ENCODE measurements at regions not wholly inside any gene's neighbourhood (a gene's known extent, or its start where the extent isn't known, plus 50 kb on each side); places are given as distances from the start of the nearest gene placed in this dataset.
A peak's percentile ranks its signal among the peaks of the same experiment; 100 is the strongest.
"Not testable (repeated sequence)": the region's sequence is repeated elsewhere in the genome, so short reads cannot be mapped to it uniquely, and the experiment has no call there.

DNA sequence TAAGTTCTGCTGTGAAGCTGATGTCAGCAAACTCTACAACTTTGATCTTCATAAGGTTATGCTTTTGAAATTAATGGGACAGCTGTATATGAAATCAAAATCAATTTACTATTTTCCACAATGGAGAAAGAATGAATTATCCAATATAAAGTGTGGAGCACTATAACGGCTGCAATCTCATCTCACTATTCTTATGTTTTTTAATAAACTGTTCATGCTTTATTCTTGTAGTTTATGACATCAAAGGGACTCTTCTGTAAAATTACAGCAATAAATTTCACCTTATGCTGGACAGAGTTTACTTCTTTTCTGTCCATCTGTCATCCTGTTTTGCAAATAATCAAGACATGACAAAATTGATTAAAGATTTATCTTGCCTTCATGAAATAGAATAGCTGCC, 192.5 kb downstream of the TECRL start:
- no peak for DNase-seq

DNA sequence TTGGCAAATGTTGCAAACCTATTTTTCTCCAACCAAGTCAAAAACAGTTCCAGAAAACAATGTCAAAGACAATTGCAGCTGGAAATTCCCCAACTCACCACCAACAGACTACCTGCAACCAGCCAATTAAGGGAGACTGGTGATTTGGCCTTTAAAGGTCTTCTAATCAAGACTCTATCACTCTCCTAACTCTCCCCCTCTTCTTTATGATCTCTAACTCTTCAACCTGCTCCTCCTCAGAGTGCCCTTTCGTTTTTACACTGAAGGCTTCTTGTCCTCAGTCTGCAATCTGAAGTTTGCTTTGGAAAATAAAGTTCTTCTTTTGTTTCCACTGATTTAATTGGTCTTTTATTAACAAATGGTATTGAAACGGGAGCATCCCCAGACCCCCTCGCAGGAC, 203.9 kb downstream of the TECRL start:
- DNase-seq, result no peak

DNA sequence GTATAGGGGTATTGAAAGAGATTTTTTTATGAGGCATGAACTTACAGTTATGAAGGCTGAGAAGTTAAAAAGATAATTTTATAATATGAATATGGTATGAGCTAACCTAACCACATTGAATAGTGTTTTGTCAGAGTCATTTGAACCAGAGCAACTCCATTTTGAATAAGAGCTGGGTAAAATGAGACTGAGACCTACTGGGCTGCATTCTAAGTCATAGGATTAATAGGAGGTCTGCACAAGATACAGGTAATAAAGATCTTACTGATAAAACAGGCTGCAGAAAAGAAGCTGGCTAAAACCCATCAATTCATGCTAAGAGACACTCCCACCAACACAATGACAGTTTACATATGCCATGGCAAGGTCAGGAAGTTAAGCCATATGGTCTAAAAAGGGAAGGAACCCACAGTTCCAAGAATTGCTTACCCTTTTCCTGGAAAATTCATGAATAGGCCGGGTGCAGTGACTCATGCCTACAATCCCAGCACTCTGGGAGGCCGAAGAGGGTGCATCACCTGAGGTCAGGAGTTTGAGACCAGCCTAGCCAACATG, 209.2 kb downstream of the TECRL start:
- peak in 1 of 2 donors; percentile 52 for DNase-seq

- DNase-seq, result no peak
Observed at GRCh38 chr4:64195582-64195981, 213.7 kb downstream of the TECRL start.

DNA sequence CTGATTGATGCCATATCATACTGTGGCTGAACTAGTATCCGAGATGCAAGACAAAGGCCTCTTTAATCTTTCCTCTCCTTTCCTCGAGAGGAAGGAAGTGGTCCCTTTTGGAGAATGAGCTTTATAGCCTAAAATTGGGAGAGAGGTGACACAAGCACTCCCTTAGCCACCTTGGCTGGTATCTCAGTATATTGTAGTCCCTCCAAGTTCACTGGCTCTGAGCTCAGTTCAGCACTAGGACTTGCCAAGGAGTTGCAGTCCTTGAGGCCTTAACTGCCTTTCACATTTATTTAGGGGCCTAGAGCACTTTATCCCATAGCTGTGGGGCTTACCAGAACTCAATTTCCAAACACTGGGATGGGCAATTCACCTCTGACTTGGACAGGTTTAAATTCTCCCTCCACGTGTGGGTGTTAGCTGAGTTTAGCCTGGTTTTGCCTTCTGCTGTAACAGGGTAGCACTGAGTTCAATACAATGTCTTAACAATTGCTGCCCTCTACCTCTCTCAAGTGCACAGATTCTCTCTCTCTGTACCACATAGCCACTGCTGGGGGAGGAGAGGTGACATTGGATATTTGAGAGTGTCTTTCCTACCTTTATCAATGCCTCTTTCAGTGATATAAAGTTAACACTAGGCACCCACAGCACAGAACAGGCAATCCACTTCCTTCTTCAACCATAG, 216.4 kb downstream of the TECRL start:
- no peak for DNase-seq

DNA sequence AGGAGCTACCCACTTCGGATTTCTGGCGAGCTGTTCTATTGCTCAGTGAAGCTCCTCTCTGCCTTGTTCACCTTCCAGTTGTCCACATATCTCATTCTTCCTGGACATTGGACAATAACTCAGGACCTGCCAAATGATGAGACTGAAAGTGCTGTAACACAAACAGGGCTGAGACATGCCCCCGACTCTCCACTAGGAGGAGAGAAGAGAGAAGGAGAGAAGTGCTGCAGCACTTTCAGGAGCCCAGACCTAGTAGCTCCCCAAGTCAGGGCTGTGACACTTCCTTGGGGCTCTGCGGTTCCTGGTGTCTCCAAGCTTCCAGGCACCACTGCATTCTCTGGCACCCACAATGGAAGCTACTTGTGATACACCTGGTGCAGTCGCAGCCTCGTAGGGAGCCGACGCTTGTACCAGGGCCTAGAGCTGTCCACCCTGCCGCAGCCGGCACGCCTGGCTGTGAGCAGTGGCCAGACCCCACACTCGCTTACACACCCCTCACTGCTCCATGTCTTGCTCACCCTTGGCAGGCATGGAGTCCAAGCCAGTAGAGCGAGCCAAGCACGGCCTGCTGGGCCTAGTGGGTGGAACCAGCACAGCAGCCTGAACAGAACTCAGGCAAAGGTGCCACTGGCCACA, 234.9 kb downstream of the TECRL start:
- DNase-seq, result no peak

- DNase-seq, result no peak
Observed at GRCh38 chr4:64166365-64166764, 242.9 kb downstream of the TECRL start.

DNA sequence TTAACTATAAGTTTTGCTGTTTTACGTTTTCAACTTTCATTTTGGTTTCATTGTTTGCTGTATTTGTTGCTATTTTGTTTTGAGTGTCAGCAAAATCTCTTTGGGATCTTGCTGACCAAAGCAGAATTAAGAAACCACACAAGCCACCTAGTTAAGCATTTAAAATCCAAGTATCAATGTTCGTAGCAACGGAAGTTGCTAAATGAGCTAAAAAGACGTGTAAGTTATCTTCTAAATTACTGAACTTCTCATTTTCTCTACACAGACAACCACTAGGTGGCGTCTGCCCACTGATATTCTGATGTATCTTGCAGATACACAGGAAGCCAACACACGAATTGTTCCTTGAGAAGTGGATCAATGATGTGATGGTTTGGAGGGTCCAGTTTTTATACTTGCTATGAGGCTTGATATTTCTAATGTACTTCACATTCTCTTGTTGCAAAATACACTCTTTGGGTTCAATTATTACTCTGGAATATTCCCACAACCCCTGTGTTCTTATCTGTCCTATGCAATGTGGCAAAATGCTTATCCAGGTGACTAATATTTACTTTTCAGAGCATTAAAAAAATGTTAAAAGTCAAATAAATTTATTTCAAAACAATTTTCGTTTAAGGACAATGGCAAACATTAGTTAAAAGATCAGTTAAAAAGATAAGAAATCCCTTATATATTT, 250.5 kb downstream of the TECRL start:
- DNase-seq, result peak in 1 of 2 donors; percentile 51

- DNase-seq, result no peak
Observed at GRCh38 chr4:64157397-64157796, 251.9 kb downstream of the TECRL start.

DNA sequence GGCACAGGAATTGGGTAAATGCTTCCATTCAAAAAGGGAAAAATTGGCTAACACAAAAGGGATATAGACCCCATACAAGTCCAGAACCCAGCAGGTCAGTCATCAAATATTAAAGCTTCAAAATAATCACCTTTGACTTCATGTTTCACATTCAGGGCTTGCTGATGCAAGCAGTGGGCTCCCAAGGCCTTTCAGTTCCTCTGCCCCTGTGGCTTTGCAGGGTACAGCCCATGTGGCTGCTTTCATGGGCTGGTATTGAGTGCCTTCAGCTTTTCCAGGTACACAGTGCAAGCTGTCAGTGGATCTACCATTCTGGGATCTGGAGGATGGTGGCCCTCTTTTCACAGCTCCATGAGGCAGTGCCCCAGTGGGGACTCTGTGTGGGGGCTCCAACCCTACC, 253.0 kb downstream of the TECRL start:
- no peak for DNase-seq

- no peak for DNase-seq
Observed at GRCh38 chr4:64146030-64146429, 263.2 kb downstream of the TECRL start.

DNA sequence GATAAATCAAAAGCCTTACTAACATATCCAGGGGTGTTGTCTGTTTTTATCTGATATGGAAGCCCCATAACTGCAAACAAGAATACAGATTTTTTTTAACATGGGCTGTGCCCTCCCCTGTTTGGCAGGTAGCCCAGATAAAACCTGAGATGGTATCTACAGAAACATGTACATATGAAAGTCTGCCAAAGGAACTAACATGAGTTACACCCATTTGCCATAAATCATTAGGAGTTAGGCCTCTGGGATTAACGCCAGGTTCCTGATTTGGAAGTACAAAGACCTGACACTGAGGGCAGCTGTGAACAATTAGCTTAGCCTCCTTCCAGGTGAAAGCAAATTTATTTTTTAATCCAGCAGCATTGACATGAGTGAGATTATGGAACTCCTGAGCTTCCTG, 264.3 kb downstream of the TECRL start:
- no peak for DNase-seq

GRCh38 chr4:64130907-64131306, 278.3 kb downstream of the TECRL start:
- DNase-seq, result no peak

DNA sequence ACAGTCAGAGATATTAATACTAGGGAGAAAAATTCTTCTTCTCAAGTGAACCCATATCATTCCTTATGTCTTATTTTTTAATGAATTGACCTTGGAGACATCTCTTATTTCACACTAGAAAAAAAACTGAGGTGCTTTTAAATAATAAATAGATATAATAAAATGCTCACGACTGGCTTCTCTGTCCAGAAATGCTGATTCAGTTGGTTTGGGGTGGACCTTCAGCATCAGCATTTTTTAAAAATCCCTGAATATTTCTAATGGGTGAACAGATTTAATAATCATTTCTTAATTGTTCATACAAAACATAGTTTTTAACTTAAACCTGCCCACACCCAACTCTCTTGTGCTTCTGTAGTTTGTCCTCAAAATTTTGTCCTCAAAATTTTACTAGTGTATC, 283.9 kb downstream of the TECRL start:
- DNase-seq, result no peak

GRCh38 chr4:64121803-64122202, 287.4 kb downstream of the TECRL start:
- DNase-seq, result no peak

DNA sequence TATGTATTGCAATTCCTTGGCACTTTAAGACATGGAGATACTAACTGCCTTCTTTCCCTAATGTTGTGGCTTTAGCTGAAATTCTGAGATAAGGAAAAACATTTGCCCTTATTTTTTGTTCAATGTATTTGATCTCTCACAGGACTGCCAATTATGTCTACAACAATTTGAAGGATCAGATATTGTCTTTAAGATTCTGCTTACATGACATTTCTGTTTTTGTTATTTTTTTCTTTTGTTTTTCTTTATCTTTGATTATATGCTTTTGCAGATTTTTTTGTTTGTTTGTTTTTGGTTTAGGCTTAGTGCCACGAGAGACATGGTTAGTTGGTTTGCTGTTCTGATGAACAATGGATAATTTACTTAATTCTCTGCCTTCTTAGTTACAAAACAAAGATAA, 303.3 kb downstream of the TECRL start:
- DNase-seq, result no peak

GRCh38 chr4:64095398-64095797, 313.9 kb downstream of the TECRL start:
- DNase-seq, result no peak

DNA sequence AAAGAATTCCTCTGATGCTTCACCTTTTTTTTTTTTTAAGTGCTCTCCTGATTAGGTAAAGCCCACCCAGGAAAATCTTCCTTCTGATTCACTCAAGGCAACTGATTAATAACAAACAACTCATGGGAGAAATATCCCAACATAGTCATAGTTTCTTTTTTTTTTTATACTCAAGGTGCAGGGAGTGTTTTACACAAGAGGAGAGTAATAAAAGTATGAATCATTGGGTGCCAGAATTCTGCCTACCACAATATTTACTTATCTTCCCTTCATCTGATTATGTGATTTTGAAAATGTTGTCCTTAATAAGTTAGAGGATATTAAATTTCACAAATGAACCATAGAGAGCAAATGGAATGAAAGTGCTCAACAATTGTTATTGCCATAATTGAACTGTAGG, 329.9 kb downstream of the TECRL start:
- DNase-seq, result no peak

DNA sequence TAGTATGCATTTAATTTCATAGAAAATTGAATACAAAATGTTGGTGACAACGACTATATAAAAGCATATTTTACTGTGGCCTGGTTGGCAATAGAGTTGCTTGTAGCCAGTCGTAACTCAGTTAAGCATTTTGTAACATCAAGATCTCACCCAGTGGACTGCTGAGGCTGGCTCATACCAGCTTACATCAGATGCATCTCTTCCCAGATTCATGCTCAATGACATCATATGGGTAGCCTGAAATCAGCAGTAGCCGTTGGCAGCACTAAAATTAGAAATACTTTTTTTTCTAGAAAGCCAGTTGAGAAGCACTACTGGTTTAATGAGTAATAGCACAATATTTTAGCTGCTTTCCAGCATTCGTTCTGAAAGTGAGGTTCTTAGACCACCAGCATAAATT, 341.2 kb downstream of the TECRL start:
- no peak for DNase-seq

DNA sequence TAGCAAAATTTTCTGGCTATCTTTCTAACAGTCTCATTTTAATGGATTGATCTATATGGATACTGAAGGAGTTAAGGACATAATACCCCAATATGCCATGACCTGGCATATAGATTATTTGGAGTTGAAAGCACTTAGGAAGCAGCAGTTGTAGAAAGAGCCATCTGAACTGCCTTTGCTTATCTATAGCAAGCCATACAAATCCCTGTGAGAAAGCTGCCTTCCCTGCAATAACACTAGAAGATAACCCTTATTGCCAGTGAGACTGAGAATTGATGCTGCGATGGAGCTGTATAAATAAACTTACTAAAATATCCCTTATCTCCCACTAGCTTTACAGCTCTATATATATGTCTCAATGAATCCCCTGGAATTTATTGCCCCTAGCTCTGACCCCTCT, 346.3 kb downstream of the TECRL start:
- no peak for DNase-seq

DNA sequence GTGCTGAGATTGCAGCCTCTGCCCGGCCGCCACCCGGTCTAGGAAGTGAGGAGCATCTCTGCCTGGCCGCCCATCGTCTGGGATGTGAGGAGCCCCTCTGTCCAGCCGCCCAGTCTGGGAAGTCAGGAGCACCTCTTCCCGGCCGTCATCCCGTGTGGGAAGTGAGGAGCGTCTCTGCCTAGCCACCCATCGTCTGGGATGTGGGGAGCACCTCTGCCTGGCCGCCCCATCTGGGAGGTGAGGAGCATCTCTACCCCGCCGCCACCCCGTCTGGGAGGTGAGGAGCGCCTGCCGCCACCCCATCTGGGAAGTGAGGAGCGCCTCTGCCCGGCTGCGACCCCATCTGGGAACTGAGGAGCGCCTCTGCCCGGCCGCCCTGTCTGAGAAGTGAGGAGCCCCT, 372.2 kb downstream of the TECRL start:
- not testable (repeated sequence) for DNase-seq

DNA sequence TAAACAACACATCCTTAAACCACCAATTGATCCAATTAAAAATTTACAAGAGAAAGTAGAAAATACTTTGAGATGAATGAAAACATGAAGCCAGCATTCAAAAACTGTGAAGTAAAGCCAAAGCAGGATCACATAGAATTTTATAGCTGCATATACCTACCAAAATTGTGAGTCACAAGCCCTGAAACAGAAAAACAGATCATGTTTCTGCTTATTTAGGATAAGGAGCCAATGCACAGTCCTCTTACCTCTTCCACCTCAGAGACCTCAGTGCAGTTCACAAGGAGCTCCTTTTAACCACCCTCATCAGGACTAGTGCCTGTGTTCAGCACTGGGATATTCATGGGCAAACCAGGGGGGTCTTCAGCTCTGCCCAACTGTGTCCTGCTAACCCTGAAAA, 386.7 kb downstream of the TECRL start:
- DNase-seq, result no peak

DNA sequence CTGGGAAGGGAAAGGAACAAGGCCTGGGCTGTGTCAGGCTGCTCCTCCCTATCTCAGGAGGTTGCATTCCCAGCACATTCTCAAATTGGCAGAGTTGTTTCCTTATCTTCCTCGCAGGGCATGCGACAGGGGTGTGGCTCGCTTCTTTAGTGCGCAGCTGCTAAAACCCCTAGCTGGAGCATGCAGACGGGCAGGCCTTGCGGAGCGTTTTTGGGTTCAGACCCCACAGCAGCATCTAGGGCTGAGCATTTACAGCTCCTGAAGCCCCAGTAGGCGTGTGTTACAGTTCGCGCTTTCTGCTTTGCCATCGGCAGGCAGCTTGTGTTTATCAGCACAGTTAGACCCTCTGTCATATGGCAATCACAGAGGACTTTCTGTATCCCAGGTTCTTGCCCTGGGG, 392.4 kb downstream of the TECRL start:
- no peak for DNase-seq

- DNase-seq, result no peak
Observed at GRCh38 chr4:64014647-64015046, 394.6 kb downstream of the TECRL start.
